GM19372 (cell line): ENCODE measurements at regions not wholly inside any gene's neighbourhood (a gene's known extent, or its start where the extent isn't known, plus 50 kb on each side); places are given as distances from the start of the nearest gene placed in this dataset.
"Not testable (repeated sequence)": the region's sequence is repeated elsewhere in the genome, so short reads cannot be mapped to it uniquely, and the experiment has no call there.

Source experiments
- ATAC-seq: cut with Tn5 transposase; IDR thresholded peaks from one replicate; pipeline ENCODE4 v1.9.1; 2021; ENCODE audit warnings: mild to moderate bottlenecking, low read depth, moderate library complexity; ENCODE audit not compliant: unreplicated experiment

DNA sequence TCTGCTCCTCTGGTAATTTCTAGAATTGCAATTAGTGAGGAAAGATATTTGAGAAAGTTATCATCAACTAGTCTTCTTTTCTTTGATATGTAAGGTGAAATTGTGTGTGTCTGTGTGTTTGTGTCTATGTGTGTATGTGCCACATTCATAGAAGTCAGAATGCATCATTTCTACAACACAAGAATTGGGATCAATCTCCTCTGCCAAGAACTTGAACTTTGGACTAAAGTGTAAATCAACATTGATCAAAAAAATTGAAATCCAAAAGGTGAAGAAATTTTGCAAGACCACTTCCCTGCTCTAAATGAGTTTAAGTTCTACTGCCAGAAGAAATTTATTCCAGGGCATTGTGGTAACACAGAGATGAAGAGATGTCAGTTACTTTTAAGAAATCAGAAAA lies 1072.8 kb downstream of the GRM8 start:
- no peak for ATAC-seq

GRCh38 chr7:126178865-126179264 lies 1073.9 kb downstream of the GRM8 start:
- no peak for ATAC-seq

GRCh38 chr7:126177782-126178181 lies 1075.0 kb downstream of the GRM8 start:
- no peak for ATAC-seq

DNA sequence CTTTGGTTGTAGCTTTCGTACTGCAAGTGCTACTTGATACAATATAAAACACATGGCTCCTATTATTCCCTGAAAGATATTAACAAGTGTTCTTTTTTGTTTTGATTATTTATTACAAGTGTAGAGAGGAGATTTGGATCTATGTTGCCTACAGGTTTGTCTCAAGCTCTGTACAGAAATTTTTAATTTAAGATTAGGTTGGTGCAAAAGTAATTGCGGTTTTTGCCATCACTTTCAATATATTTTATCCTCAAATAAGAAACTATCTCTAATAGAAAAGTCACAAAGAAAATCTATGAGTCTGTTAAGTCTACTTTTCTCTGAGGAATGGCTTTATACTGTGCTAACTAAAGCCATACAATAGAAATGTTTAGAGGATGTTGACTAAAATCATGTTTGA lies 1086.1 kb downstream of the GRM8 start:
- no peak for ATAC-seq

- ATAC-seq = no peak
These were observed 1089.1 kb downstream of the GRM8 start for GRCh38 chr7:126163647-126164046.

GRCh38 chr7:126157391-126157790 lies 1095.3 kb downstream of the GRM8 start:
- ATAC-seq = no peak

GRCh38 chr7:126150278-126150958 lies 1102.3 kb downstream of the GRM8 start:
- no peak for ATAC-seq

DNA sequence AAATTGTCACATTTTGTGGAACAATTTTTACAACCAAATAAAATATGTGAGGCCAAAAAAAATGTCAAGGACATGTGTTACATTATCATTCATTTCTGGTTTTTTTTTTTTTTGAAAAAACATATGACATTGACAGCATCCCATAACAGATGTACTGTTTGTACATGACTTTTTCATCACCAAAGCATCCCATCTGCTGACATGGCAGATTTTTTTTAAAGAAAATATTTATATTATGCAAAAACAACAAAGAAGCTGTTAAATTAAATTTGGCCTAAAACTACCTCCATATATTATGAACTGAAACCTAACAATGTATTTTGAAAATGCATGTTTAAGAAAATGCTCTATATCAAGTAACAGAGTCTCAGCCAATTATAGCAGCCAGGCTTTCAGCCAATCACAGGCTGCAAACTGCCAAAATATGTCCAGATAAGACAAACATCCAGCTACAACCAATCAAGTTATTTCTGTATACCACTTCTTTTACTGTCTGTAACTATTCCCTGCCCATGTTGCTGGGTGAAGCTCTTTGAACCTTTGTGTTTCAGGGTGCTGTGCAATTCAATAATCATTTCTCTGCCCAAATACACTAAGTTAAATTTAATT lies 1111.8 kb downstream of the GRM8 start:
- no peak for ATAC-seq

DNA sequence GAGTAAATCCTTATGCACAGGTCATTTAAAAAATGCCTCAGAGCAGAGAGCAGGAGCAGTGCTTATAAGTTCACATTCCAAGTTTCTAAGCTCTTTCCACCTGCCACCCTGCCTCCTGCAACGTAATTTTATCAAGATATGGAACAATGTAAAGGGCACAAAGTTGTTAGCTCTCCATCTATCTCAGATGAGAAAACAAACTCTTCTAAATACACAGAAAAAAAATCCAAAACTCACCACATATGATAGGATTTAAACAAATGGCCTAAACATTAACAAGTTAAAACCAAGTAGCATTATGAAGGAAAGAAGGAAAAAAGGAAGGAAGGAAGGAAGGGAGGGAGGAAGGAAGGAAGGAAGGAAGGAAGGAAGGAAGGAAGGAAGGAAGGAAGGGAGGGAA lies 1132.8 kb downstream of the GRM8 start:
- ATAC-seq = no peak

DNA sequence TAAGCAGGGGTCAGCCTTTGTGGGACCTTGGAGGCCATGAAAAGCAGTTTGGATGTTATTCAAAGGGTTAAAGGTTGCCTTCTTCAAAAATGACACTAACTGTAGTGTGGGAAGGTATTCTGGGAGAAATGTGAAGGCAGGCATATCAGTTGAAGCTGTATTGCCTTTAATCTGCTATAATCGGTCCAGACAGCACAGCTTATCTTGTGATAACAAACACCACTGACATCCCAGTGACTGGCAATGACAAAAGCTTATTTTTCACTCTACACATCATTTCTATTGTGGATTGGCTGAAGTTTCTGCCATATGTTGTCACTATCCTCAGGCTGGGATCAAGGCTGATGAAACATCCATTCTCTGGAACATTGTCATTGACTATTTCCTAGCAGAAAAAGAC lies 1149.2 kb downstream of the GRM8 start:
- ATAC-seq = no peak

GRCh38 chr7:126083014-126083413 lies 1153.4 kb upstream of the POT1 start:
- no peak for ATAC-seq

- ATAC-seq = no peak
These were observed 1150.0 kb upstream of the POT1 start for GRCh38 chr7:126079581-126079980.

GRCh38 chr7:126079151-126079550 lies 1149.5 kb upstream of the POT1 start:
- no peak for ATAC-seq

DNA sequence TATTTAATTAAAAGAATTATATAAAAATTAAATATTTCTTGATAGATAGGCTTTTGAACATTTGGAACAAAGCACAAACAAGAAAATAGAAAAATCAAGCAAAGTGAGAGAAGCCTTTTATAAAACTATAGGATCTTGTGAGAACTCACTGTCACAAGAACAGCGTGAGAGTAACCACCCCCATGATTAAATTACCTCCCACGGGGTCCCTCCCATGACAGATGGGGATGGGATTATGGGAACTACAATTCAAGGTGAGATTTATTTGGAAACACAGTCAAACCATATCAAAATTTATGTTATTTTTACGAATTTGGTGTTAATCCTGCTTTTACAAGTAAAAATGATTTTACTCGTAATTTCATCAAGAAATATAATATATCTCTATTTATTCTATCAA lies 1136.1 kb upstream of the POT1 start:
- no peak for ATAC-seq

DNA sequence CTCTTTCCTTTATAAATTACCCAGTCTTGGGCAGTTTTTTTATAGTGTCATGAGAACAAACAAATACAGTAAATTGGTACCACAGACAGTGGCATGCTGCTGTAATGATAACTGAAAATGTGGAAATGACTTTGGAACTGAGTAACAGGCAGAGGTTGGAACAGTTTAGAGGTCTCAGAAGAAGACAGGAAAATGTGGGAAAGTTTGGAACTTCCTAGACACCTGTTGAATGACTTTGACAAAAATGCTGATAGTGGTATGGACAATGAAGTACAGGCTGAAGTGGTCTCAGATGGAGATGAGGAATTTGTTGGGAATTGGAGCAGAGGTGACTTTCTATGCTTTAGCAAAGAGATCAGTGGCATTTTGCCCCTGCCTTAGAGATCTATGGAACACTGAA lies 1128.4 kb upstream of the POT1 start:
- no peak for ATAC-seq

GRCh38 chr7:126056613-126057012 lies 1127.0 kb upstream of the POT1 start:
- not testable (repeated sequence) for ATAC-seq

DNA sequence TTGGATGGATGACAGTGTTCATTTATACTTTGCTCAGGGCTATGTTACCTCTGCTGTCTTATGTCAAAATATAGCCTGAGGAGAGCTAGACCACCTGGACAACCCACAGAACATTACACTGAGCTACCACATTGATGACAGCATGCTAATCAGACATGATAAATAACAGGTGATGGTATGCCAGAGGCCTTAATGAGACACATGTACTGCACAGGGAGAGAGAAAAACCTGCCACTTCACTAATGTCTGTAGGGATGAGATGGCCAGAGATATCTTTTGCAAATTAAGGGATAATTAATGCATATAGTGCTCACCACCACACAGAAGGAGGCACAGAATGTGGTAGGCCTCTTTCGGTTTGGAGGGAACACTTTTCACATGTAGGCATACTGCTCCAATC lies 1122.6 kb upstream of the POT1 start:
- ATAC-seq = no peak

- ATAC-seq = no peak
These were observed 1115.0 kb upstream of the POT1 start for GRCh38 chr7:126044662-126045061.

DNA sequence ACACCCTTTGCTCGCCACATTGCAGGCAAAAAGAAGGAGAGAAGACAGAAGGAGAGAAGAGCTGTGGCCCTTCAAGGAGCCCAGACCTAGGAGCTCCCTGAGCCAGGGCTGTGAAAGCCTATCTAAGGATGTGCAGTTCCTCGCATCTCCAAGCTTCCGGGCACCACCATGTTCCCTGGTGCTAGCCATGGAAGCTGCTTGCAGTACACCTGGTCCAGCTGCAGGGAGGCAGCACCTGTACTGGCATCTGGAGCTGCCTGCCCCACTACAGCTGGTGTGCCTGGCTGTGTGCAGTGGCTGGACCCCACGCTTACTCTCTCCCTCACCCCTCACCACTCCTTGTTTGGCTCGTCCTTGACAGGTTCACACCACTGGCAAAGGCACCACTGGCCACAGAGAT lies 1111.8 kb upstream of the POT1 start:
- no peak for ATAC-seq

- no peak for ATAC-seq
These were observed 1110.8 kb upstream of the POT1 start for GRCh38 chr7:126040114-126041045.

GRCh38 chr7:126026421-126027088 lies 1096.9 kb upstream of the POT1 start:
- ATAC-seq = no peak
